Body of pancreas (tissue), 4 donors: ENCODE measurements at regions not wholly inside any gene's neighbourhood (a gene's known extent, or its start where the extent isn't known, plus 50 kb on each side); places are given as distances from the start of the nearest gene placed in this dataset.

Experiments
- CTCF ChIP-seq, 7 experiments: fragments of 450-650 bp in 4 of 7; fragments of 200-600 bp in 3 of 7; sonication (generic) in 3 of 7; IDR thresholded peaks; one replicate each; pipeline ENCODE4 v1.5.1; 2016 to 2019; ENCODE audit warnings: antibody characterized with exemption in 7 of 7
- POLR2A ChIP-seq, 3 donors: fragments of 450-650 bp; IDR thresholded peaks; one replicate each; pipeline ENCODE4 v1.6.1; 2016; ENCODE audit warnings: antibody characterized with exemption in 3 of 3, mild to moderate bottlenecking in 2 of 3

- no peak for TF ChIP-seq CTCF (IDR thresholded peaks at IDR 0.05)
- no peak for TF ChIP-seq POLR2A (IDR thresholded peaks at IDR 0.05)
Measured at GRCh38 chr12:126807312-126807865, 1459.6 kb upstream of the TMEM132C start.
